Astrocyte of the hippocampus (primary cell): ENCODE measurements at regions not wholly inside any gene's neighbourhood (a gene's known extent, or its start where the extent isn't known, plus 50 kb on each side); places are given as distances from the start of the nearest gene placed in this dataset.
"Not testable (repeated sequence)": the region's sequence is repeated elsewhere in the genome, so short reads cannot be mapped to it uniquely, and the experiment has no call there.

Source experiments
- DNase-seq: peaks from one replicate; pipeline ENCODE4 v3.0.0; 2011; ENCODE audit warnings: low read depth, low spot score

GRCh38 chr7:27410812-27411544, 168.4 kb downstream of the EVX1 start:
- no peak for DNase-seq

- no peak for DNase-seq
These were observed 169.6 kb downstream of the EVX1 start for GRCh38 chr7:27412164-27412563.

- no peak for DNase-seq
These were observed 175.9 kb downstream of the EVX1 start for GRCh38 chr7:27418541-27418940.

GRCh38 chr7:27419581-27420177, 177.1 kb downstream of the EVX1 start:
- DNase-seq: no peak

- DNase-seq: no peak
These were observed 178.1 kb downstream of the EVX1 start for GRCh38 chr7:27420702-27421101.

GRCh38 chr7:27423290-27423689, 180.7 kb downstream of the EVX1 start:
- DNase-seq: peak; percentile 23

GRCh38 chr7:27423821-27424220, 181.2 kb downstream of the EVX1 start:
- no peak for DNase-seq

- no peak for DNase-seq
These were observed 181.6 kb downstream of the EVX1 start for GRCh38 chr7:27424231-27424630.

- DNase-seq: no peak
These were observed 182.1 kb downstream of the EVX1 start for GRCh38 chr7:27424749-27425148.

GRCh38 chr7:27427416-27427815, 184.8 kb downstream of the EVX1 start:
- no peak for DNase-seq

GRCh38 chr7:27430105-27430504, 187.5 kb downstream of the EVX1 start:
- DNase-seq: no peak

GRCh38 chr7:27431465-27431864, 188.9 kb downstream of the EVX1 start:
- DNase-seq: no peak

- DNase-seq: no peak
These were observed 191.0 kb downstream of the EVX1 start for GRCh38 chr7:27433581-27433980.

GRCh38 chr7:27434756-27435400, 192.3 kb downstream of the EVX1 start:
- no peak for DNase-seq

- no peak for DNase-seq
These were observed 192.9 kb downstream of the EVX1 start for GRCh38 chr7:27435461-27435860.

- no peak for DNase-seq
These were observed 196.4 kb downstream of the EVX1 start for GRCh38 chr7:27438881-27439589.

- DNase-seq: no peak
These were observed 199.9 kb downstream of the EVX1 start for GRCh38 chr7:27442455-27442854.

GRCh38 chr7:27449046-27449445, 206.4 kb downstream of the EVX1 start:
- DNase-seq: not testable (repeated sequence)

- peak; percentile 11 for DNase-seq
These were observed 208.8 kb downstream of the HIBADH start for GRCh38 chr7:27453702-27454405.

GRCh38 chr7:27457120-27457519, 205.6 kb downstream of the HIBADH start:
- not testable (repeated sequence) for DNase-seq
